Hepatocyte (in vitro differentiated cells): ENCODE measurements at regions not wholly inside any gene's neighbourhood (a gene's known extent, or its start where the extent isn't known, plus 50 kb on each side); places are given as distances from the start of the nearest gene placed in this dataset.

ENCODE experiments used
- EZH2 ChIP-seq: fragments of 200-600 bp; sonication (generic); IDR thresholded peaks from 2 replicates; pipeline ENCODE4 v1.6.1; 2016; ENCODE audit warnings: antibody characterized with exemption, mild to moderate bottlenecking, borderline replicate concordance
- TF ChIP-seq, protein P1 (sequence below): fragments of 200-600 bp; sonication (generic); IDR thresholded peaks from 2 replicates; pipeline ENCODE4 v1.5.1; 2016; ENCODE audit warnings: antibody characterized with exemption, mild to moderate bottlenecking; ENCODE audit not compliant: poor library complexity

DNA sequence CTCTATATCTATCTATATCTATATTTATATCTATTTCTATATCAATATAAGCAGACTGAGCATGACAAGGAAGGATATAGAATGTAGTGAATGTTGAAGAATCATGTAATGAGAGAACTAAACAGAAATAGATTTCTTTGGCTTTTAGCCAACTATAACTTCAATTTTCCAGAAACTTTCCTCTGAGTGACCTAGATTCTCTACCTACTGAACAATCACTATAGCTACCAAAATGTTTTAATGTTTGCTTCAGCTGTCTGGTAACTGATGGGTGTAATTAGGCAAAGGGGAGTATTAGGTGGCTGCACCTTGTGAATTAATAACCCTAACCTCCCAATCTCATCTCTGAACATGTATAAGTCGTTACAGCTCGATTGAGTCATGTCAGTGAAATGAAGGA is 76.4 kb upstream of the ROBO1 start:
- TF ChIP-seq, protein P1, sequence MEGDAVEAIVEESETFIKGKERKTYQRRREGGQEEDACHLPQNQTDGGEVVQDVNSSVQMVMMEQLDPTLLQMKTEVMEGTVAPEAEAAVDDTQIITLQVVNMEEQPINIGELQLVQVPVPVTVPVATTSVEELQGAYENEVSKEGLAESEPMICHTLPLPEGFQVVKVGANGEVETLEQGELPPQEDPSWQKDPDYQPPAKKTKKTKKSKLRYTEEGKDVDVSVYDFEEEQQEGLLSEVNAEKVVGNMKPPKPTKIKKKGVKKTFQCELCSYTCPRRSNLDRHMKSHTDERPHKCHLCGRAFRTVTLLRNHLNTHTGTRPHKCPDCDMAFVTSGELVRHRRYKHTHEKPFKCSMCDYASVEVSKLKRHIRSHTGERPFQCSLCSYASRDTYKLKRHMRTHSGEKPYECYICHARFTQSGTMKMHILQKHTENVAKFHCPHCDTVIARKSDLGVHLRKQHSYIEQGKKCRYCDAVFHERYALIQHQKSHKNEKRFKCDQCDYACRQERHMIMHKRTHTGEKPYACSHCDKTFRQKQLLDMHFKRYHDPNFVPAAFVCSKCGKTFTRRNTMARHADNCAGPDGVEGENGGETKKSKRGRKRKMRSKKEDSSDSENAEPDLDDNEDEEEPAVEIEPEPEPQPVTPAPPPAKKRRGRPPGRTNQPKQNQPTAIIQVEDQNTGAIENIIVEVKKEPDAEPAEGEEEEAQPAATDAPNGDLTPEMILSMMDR: no peak
- no peak for TF ChIP-seq EZH2
